PC-3 (cell line): ENCODE measurements at regions not wholly inside any gene's neighbourhood (a gene's known extent, or its start where the extent isn't known, plus 50 kb on each side); places are given as distances from the start of the nearest gene placed in this dataset.

ENCODE experiments used
- EZH2 ChIP-seq: fragments of 300-600 bp; sonication (generic); IDR thresholded peaks from one replicate; pipeline ENCODE4 v1.6.1; 2017; ENCODE audit warnings: antibody characterized with exemption, mild to moderate bottlenecking, low read length; ENCODE audit not compliant: unreplicated experiment
- TF ChIP-seq, protein P1 (sequence below): fragments of 300-600 bp; sonication (generic); conservative IDR thresholded peaks from 2 replicates; pipeline ENCODE4 v1.5.1; 2017; ENCODE audit warnings: antibody characterized with exemption, low read depth, mild to moderate bottlenecking, low read length

DNA sequence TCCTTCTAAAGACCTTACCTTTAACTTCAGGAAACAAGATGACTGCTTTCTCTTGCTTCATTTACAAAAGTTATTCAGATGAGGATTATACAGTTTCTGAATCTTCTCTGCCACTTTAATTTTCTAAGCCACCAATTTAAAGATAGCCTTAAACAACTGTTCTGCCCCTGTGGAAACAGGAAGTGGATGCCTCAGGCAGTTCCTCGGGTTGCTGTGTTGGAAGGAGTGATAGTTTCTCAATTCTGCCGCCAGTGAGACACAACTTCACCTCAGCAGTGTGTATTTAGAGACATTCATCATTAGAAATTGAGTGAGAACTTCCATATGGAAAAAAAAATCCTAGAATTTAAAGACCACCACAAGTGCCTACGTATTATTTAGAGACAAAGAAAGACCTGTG is 475.1 kb upstream of the WWC1 start:
- TF ChIP-seq, protein P1, sequence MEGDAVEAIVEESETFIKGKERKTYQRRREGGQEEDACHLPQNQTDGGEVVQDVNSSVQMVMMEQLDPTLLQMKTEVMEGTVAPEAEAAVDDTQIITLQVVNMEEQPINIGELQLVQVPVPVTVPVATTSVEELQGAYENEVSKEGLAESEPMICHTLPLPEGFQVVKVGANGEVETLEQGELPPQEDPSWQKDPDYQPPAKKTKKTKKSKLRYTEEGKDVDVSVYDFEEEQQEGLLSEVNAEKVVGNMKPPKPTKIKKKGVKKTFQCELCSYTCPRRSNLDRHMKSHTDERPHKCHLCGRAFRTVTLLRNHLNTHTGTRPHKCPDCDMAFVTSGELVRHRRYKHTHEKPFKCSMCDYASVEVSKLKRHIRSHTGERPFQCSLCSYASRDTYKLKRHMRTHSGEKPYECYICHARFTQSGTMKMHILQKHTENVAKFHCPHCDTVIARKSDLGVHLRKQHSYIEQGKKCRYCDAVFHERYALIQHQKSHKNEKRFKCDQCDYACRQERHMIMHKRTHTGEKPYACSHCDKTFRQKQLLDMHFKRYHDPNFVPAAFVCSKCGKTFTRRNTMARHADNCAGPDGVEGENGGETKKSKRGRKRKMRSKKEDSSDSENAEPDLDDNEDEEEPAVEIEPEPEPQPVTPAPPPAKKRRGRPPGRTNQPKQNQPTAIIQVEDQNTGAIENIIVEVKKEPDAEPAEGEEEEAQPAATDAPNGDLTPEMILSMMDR: no peak
- TF ChIP-seq EZH2: no peak
